ENCODE measurements at regions not wholly inside any gene's neighbourhood (a gene's known extent, or its start where the extent isn't known, plus 50 kb on each side); places are given as distances from the start of the nearest gene placed in this dataset.

- Histone ChIP-seq H4K20me1 (ENCODE audit: insufficient read depth, low read length) (no peaks in the 10 kb centered on the region), H2AFZ (ENCODE audit: insufficient read depth, low read depth, low read length, poor library complexity, severe bottlenecking) (no peak overlapping the region), H3K36me3 (replicated peaks in 1 of 2; ENCODE audit: control insufficient read depth in 1 of 2, insufficient read depth in 2 of 2, low read length in 2 of 2) (no peaks in the 10 kb centered on the region), H3K9me3 (replicated peaks in 1 of 2; ENCODE audit: control insufficient read depth in 1 of 2, insufficient read depth in 1 of 2, low read length in 2 of 2) (no peaks in the 10 kb centered on the region), H3K9ac (ENCODE audit: insufficient read depth, low read length, poor library complexity, severe bottlenecking) (no peak overlapping the region), H3K27me3 (ENCODE audit: control insufficient read depth in 2 of 2, insufficient read depth in 2 of 2, low read length in 2 of 2) (no peaks in the 10 kb centered on the region), H3K4me2 (replicated peaks; ENCODE audit: extremely low read depth, low read length, poor library complexity, severe bottlenecking) (no peak overlapping the region), H3K4me1 (ENCODE audit: control insufficient read depth in 1 of 2, insufficient read depth in 2 of 2, low read length in 2 of 2) (peaks cover 2 to 9% of the 10 kb centered on the region in 2 donors), H3K79me2 (ENCODE audit: insufficient read depth, low read length) (no peaks in the 10 kb centered on the region), H3K27ac (ENCODE audit: low read depth in 1 of 2, low read length in 2 of 2) (no peak overlapping the region), H3K4me3 (replicated peaks in 1 of 3; ENCODE audit: low read depth in 2 of 3, low read length in 3 of 3) (no peak overlapping the region)
- DNase-seq: no peak
- Mint-ChIP-seq H3K4me1 (peaks cover 4% of the 10 kb centered on the region), H3K27ac (no peak overlapping the region), H3K27me3 (ENCODE audit: low read depth in 3 of 3) (peaks cover 0 to 2% (median 0%) of the 10 kb centered on the region in 3 donors), H3K4me3 (no peak overlapping the region), H3K36me3 (no peaks in the 10 kb centered on the region), H3K9me3 (peaks cover 0 to 7% (median 5%) of the 10 kb centered on the region in 7 donors)
- TF ChIP-seq CTCF (IDR thresholded peaks at IDR 0.05): no peak
- intact Hi-C loops (cut with micrococcal nuclease): no loop called here
Measured at GRCh38 chr4:19987746-19988145, 264.0 kb upstream of the SLIT2 start.

GRCh38 chr4:19983072-19983471 lies 268.6 kb upstream of the SLIT2 start:
- no peaks in the 10 kb centered on the region for H4K20me1 ChIP-seq (ENCODE audit: insufficient read depth, low read length)
- no peak overlapping the region for H3K27ac Mint-ChIP-seq
- H3K9ac ChIP-seq (ENCODE audit: insufficient read depth, low read length, poor library complexity, severe bottlenecking): no peak overlapping the region

More at GRCh38 chr4:19983072-19983471, 268.6 kb upstream of the SLIT2 start:
- Histone ChIP-seq H3K4me2 (replicated peaks; ENCODE audit: extremely low read depth, low read length, poor library complexity, severe bottlenecking) (no peak overlapping the region), H3K4me3 (replicated peaks in 1 of 3; ENCODE audit: low read depth in 2 of 3, low read length in 3 of 3) (no peak overlapping the region), H3K9me3 (replicated peaks in 1 of 2; ENCODE audit: control insufficient read depth in 1 of 2, insufficient read depth in 1 of 2, low read length in 2 of 2) (peaks cover 7 to 11% of the 10 kb centered on the region in 2 donors), H3K79me2 (ENCODE audit: insufficient read depth, low read length) (no peaks in the 10 kb centered on the region), H3K27me3 (ENCODE audit: control insufficient read depth in 2 of 2, insufficient read depth in 2 of 2, low read length in 2 of 2) (no peaks in the 10 kb centered on the region), H3K27ac (ENCODE audit: low read depth in 1 of 2, low read length in 2 of 2) (no peak overlapping the region), H3K36me3 (replicated peaks in 1 of 2; ENCODE audit: control insufficient read depth in 1 of 2, insufficient read depth in 2 of 2, low read length in 2 of 2) (no peaks in the 10 kb centered on the region), H2AFZ (ENCODE audit: insufficient read depth, low read depth, low read length, poor library complexity, severe bottlenecking) (no peak overlapping the region), H3K4me1 (ENCODE audit: control insufficient read depth in 1 of 2, insufficient read depth in 2 of 2, low read length in 2 of 2) (no peaks in the 10 kb centered on the region)
- Mint-ChIP-seq H3K4me1 (no peaks in the 10 kb centered on the region), H3K36me3 (no peaks in the 10 kb centered on the region), H3K4me3 (no peak overlapping the region), H3K9me3 (peaks cover 2 to 9% (median 7%) of the 10 kb centered on the region in 7 donors), H3K27me3 (ENCODE audit: low read depth in 3 of 3) (peaks cover 0 to 1% (median 0%) of the 10 kb centered on the region in 3 donors)
- intact Hi-C loops (cut with micrococcal nuclease): no loop called here
- DNase-seq: no peak
- no peak for TF ChIP-seq CTCF (IDR thresholded peaks at IDR 0.05)
- WGBS (ENCODE audit: insufficient coverage): no CpG with 5 or more reads among the region's 3 CpGs
